GM21515 (cell line): ENCODE measurements at regions not wholly inside any gene's neighbourhood (a gene's known extent, or its start where the extent isn't known, plus 50 kb on each side); places are given as distances from the start of the nearest gene placed in this dataset.

ENCODE experiments used
- ATAC-seq: cut with Tn5 transposase; IDR thresholded peaks from one replicate; pipeline ENCODE4 v1.9.1; 2021; ENCODE audit not compliant: unreplicated experiment

- ATAC-seq = no peak
These were observed 801.4 kb downstream of the SLITRK6 start for GRCh38 chr13:84997858-84998257.

DNA sequence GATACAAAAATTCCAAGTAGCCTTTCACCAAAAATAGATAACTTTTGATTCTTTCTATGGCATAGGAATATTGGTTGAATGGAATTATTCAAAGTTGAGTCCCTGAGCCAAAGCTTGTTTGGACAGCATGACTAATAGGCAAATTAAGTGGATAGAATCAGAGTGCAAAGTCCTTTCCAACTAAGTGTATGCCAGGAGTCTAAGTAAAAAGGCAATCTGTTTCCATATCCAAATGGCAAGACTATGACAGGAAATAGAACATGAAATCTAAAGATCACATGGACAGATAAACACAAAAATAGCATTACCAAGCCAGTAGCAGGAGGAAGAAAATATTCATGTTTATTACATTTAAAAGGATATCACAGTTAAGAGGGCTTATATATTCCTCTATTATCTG, 804.6 kb downstream of the SLITRK6 start:
- ATAC-seq = no peak

GRCh38 chr13:84985860-84986259, 813.4 kb downstream of the SLITRK6 start:
- ATAC-seq = no peak

GRCh38 chr13:84983321-84983720, 815.9 kb downstream of the SLITRK6 start:
- ATAC-seq = no peak

DNA sequence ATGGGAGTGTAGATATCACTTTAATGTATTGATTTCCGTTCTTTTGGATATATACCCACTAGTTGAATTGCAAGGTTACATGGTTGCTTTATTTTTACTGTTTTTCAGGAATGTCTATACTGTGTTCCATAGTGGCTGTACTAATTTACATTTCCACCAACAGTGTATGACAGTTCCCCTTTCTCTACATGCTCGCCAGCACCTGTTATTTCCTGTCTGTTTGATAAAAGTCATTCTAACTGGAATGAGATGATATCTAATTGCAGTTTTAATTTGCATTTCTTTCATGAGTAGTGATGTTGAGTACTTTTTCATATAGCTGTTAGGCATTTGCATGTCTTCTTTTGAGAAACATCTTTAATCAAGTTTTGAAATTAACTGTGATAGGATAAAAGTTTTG, 818.6 kb downstream of the SLITRK6 start:
- ATAC-seq = no peak

- ATAC-seq = no peak
These were observed 820.4 kb downstream of the SLITRK6 start for GRCh38 chr13:84978851-84979250.

DNA sequence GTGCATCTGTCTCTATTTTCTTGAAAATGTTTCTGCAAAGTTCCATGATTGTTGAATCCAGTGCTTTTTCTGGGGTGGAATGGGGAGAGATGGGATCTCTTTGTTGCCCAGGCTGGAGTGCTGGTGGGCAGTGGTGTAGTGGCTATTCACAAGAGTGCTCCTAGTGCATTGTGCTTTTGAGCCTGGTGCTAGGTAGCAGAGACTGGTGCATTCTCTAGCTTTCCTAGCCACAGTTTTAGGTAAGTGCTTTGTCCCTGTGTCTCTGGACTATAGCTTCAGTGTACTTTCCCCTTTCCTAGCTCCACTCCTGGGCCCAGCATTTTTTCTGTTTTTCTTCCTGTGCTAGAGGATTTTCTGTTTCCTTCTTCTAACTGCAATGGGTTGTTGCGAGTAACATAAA, 825.6 kb downstream of the SLITRK6 start:
- ATAC-seq = no peak

DNA sequence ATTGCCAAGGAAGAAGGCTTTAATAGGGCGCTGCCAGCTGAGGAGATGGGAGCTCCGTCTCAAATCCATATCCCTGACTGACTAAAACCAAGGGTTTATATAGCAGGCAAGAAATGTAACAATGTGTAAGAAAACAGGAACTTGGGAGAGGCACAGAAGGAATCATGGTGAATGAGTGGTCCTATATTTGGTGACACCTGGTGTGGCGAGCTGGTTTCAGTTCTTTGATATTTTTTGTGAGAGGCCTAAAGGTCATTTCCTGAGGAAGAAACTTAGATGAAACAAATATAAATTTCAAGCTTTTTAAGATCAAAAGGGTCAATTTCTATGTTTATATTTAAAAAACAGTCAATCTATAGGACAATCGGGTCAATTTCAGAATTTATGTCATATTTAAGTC, 826.3 kb downstream of the SLITRK6 start:
- ATAC-seq = no peak

- ATAC-seq = no peak
These were observed 836.4 kb downstream of the SLITRK6 start for GRCh38 chr13:84962849-84963248.

DNA sequence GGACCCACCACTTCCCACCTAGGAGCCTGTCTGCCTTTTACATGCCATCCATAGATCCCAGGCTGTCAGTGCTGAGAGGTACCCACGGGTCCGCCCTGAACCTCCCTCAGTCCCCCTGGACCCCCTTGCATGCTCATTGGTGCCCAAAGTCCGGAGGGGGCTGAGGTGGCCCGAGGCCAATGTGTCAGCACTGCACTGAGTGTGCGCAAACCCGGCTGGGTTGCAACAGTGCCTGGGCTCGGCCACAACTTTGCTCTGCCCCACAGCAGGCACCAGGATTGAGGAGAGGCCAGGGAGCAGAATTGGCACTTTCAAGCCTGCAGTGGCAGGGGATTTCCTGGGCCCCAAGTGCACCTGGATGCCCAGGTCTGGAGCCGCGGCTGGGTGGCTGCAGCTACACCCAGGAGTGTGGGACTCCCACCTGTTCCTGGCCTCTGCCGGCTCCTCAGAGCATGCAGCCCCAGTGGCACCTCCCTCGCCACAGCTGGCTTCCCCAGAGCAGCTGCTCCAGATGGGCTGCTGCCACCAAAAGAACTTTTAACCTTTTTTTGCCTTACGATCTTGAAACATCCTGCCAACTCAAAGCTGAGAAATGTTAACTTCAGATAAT, 837.0 kb downstream of the SLITRK6 start:
- ATAC-seq = no peak

DNA sequence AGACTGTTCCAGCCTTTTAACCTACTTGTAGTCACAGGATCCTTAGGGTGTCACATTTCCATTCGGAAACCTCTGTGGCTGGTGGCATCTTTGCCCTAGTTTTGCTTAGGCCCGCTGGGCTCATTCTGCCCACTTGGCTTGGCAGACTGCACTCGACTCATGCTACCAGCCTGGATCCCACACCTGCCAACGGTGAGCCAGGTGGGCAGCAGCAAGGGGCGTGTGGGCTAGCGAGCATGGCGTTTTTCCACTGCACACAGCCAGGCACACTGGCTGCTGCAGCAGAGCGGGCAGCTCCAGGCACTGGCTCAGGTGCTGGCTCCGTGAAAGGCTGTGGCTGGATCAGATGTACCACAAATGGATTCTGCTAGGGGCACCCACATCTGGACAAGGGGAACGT, 838.2 kb downstream of the SLITRK6 start:
- no peak for ATAC-seq

DNA sequence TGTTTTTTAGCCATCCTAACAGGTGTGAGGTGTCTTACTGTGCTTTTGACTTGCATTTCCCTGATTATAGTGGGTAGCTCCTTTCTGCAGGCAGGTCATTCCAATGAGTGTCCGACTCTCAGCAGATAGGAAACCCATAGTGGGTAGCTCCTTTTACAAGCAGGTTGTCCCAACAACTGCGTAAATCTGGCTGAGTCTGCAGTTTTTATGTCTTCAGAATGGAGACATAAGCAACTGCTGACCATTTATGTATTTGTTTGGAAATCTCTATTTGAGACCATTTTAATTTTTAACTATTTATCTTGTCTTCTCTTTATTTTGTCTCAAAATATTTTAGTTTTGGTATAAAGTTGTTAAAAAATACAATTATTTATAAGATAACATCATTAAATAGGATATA, 839.4 kb downstream of the SLITRK6 start:
- ATAC-seq = no peak

DNA sequence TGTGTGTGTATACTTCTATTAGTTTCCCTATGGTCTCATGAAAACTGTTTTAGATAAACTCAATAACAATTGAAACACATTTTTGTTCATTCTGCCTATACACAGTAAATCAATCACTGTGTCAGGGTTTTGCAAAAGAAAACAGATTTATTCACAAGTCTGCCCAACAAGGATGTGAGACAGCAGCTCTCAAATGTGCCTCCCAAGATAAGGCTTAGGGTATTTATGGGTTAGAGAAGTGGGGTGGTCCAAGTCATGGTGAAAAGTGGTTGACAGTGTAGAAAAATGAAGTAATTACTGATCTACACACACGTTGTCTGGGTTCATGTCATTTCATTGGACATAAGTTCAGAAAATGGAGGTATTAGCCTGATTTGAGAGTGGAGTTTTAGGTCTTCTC, 844.6 kb downstream of the SLITRK6 start:
- no peak for ATAC-seq

GRCh38 chr13:84951128-84951527, 848.1 kb downstream of the SLITRK6 start:
- ATAC-seq = no peak

DNA sequence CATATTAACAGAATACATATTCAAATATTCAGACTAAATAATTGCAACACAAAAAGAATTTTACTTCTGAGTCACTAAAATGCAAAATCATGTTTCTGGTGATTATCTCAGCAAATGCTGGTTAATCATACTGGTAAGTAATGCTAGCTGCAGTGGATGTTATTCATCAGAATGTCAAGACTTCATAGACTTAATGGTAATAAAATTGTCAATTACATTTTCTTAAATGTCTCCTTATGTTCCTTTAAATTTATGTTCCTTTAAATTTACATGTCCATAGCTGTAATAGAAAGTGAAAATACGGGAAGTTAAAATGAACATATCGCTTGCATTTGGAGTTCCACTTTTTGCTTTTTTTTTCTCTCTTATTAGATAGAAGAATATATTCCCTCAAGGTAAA, 853.0 kb downstream of the SLITRK6 start:
- no peak for ATAC-seq

DNA sequence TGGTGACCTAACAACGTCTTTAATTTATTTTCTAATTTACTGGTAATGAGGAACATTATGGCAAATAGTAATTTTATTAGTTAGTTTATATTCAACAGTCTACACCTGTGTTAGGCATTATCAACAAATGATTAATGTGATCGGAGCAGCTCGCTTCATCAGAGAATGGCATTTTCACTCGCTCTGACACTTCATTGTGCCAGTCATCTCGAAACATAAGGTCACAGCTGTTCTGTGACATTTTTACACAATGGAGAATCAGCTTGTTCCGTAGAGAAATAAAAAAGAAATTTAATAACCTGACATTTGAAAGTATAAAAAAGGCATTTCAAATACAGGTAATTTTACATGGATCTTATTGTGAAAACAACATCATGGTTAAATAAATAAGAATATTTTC, 858.4 kb downstream of the SLITRK6 start:
- ATAC-seq = no peak

GRCh38 chr13:84940167-84940566, 859.1 kb downstream of the SLITRK6 start:
- ATAC-seq = no peak

DNA sequence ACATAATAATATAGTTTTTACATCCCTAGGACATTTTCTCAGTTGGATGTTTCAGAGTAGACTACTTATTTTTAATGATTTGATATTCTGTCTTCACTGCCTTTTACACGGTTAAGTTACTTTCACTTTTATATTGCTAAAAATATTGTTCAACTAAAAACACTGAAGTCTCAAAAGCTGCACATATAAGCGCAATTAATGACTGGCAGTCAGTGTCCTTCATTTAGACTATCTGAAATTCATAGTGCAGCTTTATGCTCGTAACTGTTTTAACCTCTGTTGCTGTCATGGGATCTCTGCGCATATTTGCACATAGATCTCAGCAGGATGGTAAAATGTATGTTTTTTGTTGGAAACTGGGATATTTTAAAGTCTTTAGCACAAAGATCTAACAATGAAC, 864.3 kb downstream of the SLITRK6 start:
- ATAC-seq = no peak

GRCh38 chr13:84933797-84934196, 865.4 kb downstream of the SLITRK6 start:
- ATAC-seq = no peak

- no peak for ATAC-seq
These were observed 868.0 kb downstream of the SLITRK6 start for GRCh38 chr13:84931264-84931663.

GRCh38 chr13:84927442-84928169, 871.6 kb downstream of the SLITRK6 start:
- ATAC-seq = no peak

DNA sequence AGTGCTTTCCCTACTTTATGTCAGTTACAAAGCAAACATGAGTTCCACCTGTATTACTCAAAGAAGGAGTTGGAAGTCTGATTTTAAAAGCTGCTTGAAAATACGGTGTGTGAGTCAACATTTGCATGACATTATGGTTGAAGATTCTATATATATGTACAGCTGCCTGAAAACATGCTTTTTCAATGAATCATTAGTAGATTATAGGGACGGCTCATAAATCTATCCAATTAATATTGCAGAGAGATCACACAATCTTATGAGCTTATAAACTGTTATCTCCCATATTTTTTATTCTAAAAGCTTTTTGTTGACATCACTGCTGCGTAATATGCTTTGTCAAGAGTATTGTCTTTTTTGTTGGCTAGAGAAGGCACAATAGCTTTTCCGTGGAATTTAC, 873.8 kb downstream of the SLITRK6 start:
- ATAC-seq = no peak

DNA sequence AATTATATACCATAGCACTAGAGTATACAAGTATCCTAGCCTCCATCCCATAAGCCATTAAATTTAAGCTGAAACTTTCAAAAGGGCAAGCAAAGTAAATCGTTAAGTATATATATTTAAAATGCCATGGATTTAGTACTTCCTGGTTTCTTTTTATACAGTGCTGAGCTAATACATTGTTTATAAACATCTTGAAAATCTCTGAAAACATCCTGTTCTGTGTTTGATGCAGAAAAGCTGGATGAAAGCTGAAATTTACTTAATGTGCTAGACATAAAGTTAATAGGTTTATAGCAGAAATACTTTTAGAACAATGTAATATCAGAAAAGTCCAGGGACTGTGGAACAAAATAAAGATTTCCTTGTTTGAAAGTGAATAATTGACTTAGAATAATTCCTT, 875.4 kb downstream of the SLITRK6 start:
- no peak for ATAC-seq
